Heart left ventricle (tissue), 16 donors: ENCODE measurements at regions not wholly inside any gene's neighbourhood (a gene's known extent, or its start where the extent isn't known, plus 50 kb on each side); places are given as distances from the start of the nearest gene placed in this dataset.

Experiments
- ATAC-seq, 4 donors: fragments of 200-7000 bp; cut with Tn5 transposase; one replicate each; pipeline ENCODE4 v1.9.1; 2020 to 2022; ENCODE audit warnings: moderate library complexity in 4 of 4, mild to moderate bottlenecking in 3 of 4, moderate number of reproducible peaks in 1 of 4
- DNase-seq, 5 donors: peaks; one replicate each; pipeline ENCODE4 v3.0.0-alpha.2; 2020
- H3K27ac ChIP-seq, 12 donors: fragments of 200-600 bp; sonication (generic) in 4 of 12; one replicate each; pipeline versions ENCODE4 v1.5.0 to v1.8.0; 2016 to 2022; ENCODE audit warnings: mild to moderate bottlenecking in 2 of 12
- H3K27me3 ChIP-seq, 9 donors: fragments of 200-600 bp; sonication (generic) in 2 of 9; one replicate each; pipeline versions ENCODE4 v1.5.1 to v1.8.0; 2016 to 2022; ENCODE audit warnings: mild to moderate bottlenecking in 3 of 9
- H3K36me3 ChIP-seq, 9 donors: fragments of 200-600 bp; sonication (generic) in 2 of 9; one replicate each; pipeline versions ENCODE4 v1.5.0 to v1.8.0; 2018 to 2022; ENCODE audit warnings: mild to moderate bottlenecking in 2 of 9
- H3K4me1 ChIP-seq, 12 donors: fragments of 200-600 bp; sonication (generic) in 4 of 12; one replicate each; pipeline versions ENCODE4 v1.5.0 to v1.8.0; 2016 to 2022; ENCODE audit warnings: mild to moderate bottlenecking in 3 of 12
- H3K4me3 ChIP-seq, 12 donors: fragments of 200-600 bp; sonication (generic) in 4 of 12; one replicate each; pipeline versions ENCODE4 v1.5.0 to v1.8.0; 2017 to 2022; ENCODE audit warnings: mild to moderate bottlenecking in 9 of 12, moderate library complexity in 4 of 12
- H3K9me3 ChIP-seq, 12 donors: fragments of 200-600 bp; sonication (generic) in 4 of 12; one replicate each; pipeline versions ENCODE4 v1.5.0 to v1.8.0; 2016 to 2022; ENCODE audit warnings: mild to moderate bottlenecking in 1 of 12
- POLR2A ChIP-seq, 2 donors: fragments of 450-650 bp; IDR thresholded peaks; one replicate each; pipeline ENCODE4 v1.6.1; 2017; ENCODE audit warnings: antibody characterized with exemption in 2 of 2, mild to moderate bottlenecking in 2 of 2, moderate library complexity in 2 of 2
- WGBS, 4 donors: extraction: QIAGEN DNeasy Blood & Tissue Kit in 2 of 4; methylation state at CpG; one replicate each; pipeline versions ENCODE4 v1.1.5 to v1.1.7; 2013 to 2018; 5-methylcytosine and 5-hydroxymethylcytosine counted together
- intact Hi-C, 10 donors: fragments of 100-400 bp; cut with DNase I; formaldehyde crosslinking; loops; one replicate each; pipeline versions ENCODE4 v1.11.1 to v1.14.2; 2022
- TF ChIP-seq, protein P1 (sequence below), 12 donors: fragments of 200-600 bp; sonication (generic) in 4 of 12; IDR thresholded peaks; one replicate each; pipeline versions ENCODE4 v1.5.0 to v1.8.0; 2018 to 2022; ENCODE audit warnings: antibody characterized with exemption in 12 of 12, mild to moderate bottlenecking in 5 of 12
- donor health status: ischemic (EF 13 %, LVEDD 7.1; RV severe dilation, severe dysfunction).
- donor health status: healthy with polysubstance abuse.
- donor health status: DM: no; HTN: yes; CAD: no.
- donor health status: DM: no; HTN: no; CAD: no.
- donor health status: ischemic (EF 25% LVEDD 6.9; RV normal size, moderate dysfunction).
- donor health status: ischemic (EF 25% LVEDD 5.7; RV mildly dilated, moderate dysfunction).
- donor health status: healthy.
- donor health status: DM: yes; HTN: yes; CAD: no.
- donor health status: ischemic (EF 35%, LVEDD 5.7; RV mildly dilated, moderate dysfunction).
- donor health status: nonischemic (EF 11% LVEDD 7.7; RV severe dilation, severe dysfunction).
- donor health status: DM: yes; HTN: yes; CAD: no.
- donor health status: PGD.
- donor health status: ischemic (EF 29% LVEDD 5.4; RV normal size, mild dysfunction).
- donor health status: nonischemic (EF 23%, LVEDD 6.1; RV moderate dilation, normal function).

DNA sequence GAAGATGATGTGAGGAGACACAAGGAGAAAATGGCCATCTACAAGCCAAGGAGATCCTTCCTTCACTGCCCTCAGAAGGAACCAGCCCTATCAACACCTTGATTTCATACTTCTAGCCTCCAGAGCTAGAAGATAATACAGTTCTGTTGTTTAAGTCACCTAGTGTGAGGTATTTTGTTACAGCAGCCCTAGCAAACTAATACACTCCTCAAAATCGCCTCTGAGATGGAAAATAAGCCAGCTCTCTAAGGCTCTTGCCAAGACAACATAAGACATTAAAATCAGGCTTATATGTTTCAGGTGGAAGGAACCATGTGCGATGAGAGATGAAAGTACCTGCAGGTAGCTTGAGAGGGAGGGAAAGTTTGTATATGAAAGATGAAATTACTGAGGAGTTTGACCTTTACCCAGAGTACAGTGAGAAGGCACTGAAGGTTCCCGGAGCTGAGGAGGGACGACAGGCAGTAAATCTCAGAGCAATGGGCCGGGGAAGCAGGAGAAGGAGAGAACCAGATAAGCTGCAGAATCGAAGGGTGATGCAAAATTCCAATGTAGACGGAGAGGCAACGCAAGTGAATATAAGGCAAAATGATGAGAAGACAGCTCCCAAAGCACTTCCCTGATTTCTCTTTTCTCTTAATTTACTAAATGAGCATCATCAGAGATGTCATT, 84.7 kb downstream of the HHIPL2 start:
- WGBS, 4 donors: 90 to 93% (median 92%) methylated on average over 8 of the region's 8 CpGs
- ATAC-seq: no peak
- no peak overlapping the region for H3K4me3 ChIP-seq
- peaks cover 0 to 17% (median 7%) of the 10 kb centered on the region in 12 donors for H3K4me1 ChIP-seq
- intact Hi-C loops: loop anchor here in 3 of 10 donors (5.0 to 10.0 kb wide), 3 partner anchors 164 to 622 kb away; partner anchors contain the start of genes AIDA (in 1 of the 3) and BROX (in 1 of the 3)
- no peak overlapping the region for H3K27ac ChIP-seq
- peaks cover 0 to 5% (median 0%) of the 10 kb centered on the region in 12 donors for H3K9me3 ChIP-seq
- H3K27me3 ChIP-seq: peaks cover 0 to 5% (median 0%) of the 10 kb centered on the region in 9 donors
- H3K36me3 ChIP-seq: no peaks in the 10 kb centered on the region
- no peak for TF ChIP-seq POLR2A (IDR thresholded peaks at IDR 0.05)
- TF ChIP-seq, protein P1, sequence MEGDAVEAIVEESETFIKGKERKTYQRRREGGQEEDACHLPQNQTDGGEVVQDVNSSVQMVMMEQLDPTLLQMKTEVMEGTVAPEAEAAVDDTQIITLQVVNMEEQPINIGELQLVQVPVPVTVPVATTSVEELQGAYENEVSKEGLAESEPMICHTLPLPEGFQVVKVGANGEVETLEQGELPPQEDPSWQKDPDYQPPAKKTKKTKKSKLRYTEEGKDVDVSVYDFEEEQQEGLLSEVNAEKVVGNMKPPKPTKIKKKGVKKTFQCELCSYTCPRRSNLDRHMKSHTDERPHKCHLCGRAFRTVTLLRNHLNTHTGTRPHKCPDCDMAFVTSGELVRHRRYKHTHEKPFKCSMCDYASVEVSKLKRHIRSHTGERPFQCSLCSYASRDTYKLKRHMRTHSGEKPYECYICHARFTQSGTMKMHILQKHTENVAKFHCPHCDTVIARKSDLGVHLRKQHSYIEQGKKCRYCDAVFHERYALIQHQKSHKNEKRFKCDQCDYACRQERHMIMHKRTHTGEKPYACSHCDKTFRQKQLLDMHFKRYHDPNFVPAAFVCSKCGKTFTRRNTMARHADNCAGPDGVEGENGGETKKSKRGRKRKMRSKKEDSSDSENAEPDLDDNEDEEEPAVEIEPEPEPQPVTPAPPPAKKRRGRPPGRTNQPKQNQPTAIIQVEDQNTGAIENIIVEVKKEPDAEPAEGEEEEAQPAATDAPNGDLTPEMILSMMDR (IDR thresholded peaks at IDR 0.05): no peak
- DNase-seq: no peak

DNA sequence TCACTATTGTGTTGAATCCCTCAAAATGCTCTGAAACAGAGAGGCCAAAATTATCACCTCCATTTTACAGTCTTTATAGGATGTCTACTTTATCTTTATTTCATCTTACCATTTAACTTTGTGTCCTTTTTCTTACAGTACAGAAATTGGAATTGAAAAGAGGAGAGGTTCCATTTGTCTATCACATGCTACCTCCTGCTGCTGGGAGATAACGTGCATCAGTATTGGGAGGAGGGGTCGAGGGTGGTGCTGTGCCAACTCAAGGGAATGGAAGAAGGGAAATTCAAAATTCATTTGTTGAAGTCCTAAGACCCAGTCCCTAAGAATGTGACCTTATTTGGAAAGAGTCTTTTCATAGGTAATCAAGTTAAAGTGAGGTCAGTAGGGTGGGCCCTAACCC, 85.3 kb downstream of the HHIPL2 start:
- Histone ChIP-seq H3K27me3 (peaks cover 0 to 5% (median 0%) of the 10 kb centered on the region in 9 donors), H3K4me3 (no peak overlapping the region), H3K9me3 (peaks cover 0 to 11% (median 4%) of the 10 kb centered on the region in 12 donors), H3K27ac (no peak overlapping the region), H3K4me1 (peaks cover 0 to 17% (median 7%) of the 10 kb centered on the region in 12 donors), H3K36me3 (no peaks in the 10 kb centered on the region)
- intact Hi-C loops: loop anchor here in 3 of 10 donors (5.0 to 10.0 kb wide), 3 partner anchors 165 to 622 kb away; partner anchors contain the start of genes AIDA (in 1 of the 3) and BROX (in 1 of the 3)
- WGBS, 4 donors: 67 to 73% (median 70%) methylated on average over 2 of the region's 2 CpGs
- TF ChIP-seq POLR2A (IDR thresholded peaks at IDR 0.05): no peak
- TF ChIP-seq, protein P1 (IDR thresholded peaks at IDR 0.05): no peak
- ATAC-seq: no peak
- DNase-seq: no peak

DNA sequence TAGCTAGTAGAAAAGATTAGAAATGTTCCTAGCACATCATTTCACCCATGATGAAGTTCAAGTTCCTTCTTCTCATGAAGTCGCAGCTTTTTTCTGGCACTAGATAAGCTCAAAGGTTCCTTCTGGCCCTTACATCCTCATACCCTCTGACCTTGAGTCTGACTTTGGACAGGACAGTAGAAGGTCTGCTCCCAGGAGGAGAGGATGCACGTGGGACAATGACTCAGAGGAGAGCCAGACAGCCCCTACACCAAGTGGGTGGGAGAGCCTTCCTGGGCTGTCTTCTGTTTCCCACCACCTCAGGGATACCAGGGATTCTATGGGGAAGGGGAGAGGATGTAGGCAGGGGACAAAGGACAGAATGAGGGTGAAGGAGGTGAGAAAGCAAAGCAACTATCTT, 86.0 kb downstream of the HHIPL2 start:
- no peaks in the 10 kb centered on the region for H3K36me3 ChIP-seq
- H3K27ac ChIP-seq: no peak overlapping the region
- peaks cover 0 to 5% (median 0%) of the 10 kb centered on the region in 9 donors for H3K27me3 ChIP-seq
- no peak for TF ChIP-seq POLR2A (IDR thresholded peaks at IDR 0.05)
- TF ChIP-seq, protein P1 (IDR thresholded peaks at IDR 0.05): no peak
- DNase-seq (no peak), ATAC-seq (no peak)
- peaks cover 0 to 17% (median 7%) of the 10 kb centered on the region in 12 donors for H3K4me1 ChIP-seq
- peaks cover 0 to 18% (median 8%) of the 10 kb centered on the region in 12 donors for H3K9me3 ChIP-seq
- whole genome bisulfite sequencing, 4 donors: 54 to 67% (median 63%) methylated on average over 2 of the region's 2 CpGs
- intact Hi-C loops: loop anchor here in 3 of 10 donors (5.0 to 10.0 kb wide), 3 partner anchors 165 to 623 kb away; partner anchors contain the start of genes AIDA (in 1 of the 3) and BROX (in 1 of the 3)
- H3K4me3 ChIP-seq: no peak overlapping the region

DNA sequence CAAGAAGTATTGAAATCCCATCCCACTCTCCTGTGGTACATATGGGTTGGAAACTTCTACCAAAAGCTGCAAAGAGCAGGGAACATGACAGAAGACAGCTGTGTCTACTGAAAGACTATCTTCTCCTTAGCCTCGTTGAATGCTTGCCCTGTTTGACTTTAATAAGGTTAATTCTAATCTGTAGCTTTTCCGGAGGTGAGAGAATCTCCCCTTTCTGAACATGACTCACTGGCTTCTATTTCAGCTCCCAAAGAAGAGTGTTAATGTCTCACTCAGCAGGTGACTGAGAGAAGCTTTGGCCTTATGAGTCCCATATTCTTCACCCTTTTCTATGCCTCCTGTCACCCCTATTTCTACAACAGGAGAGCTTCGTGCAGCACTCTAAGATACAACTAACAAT, 88.3 kb downstream of the HHIPL2 start:
- no peak for ATAC-seq
- no peak for TF ChIP-seq POLR2A (IDR thresholded peaks at IDR 0.05)
- TF ChIP-seq, protein P1 (IDR thresholded peaks at IDR 0.05): no peak
- Histone ChIP-seq H3K27ac (no peak overlapping the region), H3K9me3 (peaks cover 0 to 20% (median 9%) of the 10 kb centered on the region in 12 donors), H3K4me3 (no peak overlapping the region), H3K36me3 (no peaks in the 10 kb centered on the region), H3K4me1 (peaks cover 0 to 13% (median 5%) of the 10 kb centered on the region in 12 donors), H3K27me3 (peaks cover 0 to 5% (median 0%) of the 10 kb centered on the region in 9 donors)
- WGBS, 4 donors: 54 to 68% (median 64%) methylated on average over 3 of the region's 3 CpGs
- intact Hi-C loops: loop anchor here in 9 of 10 donors (5.0 to 10.0 kb wide), 15 partner anchors 168 to 1585 kb away; partner anchors contain the start of genes DUSP10 (in 2 of the 9), AIDA (in 1 of the 9), BROX (in 1 of the 9) and HLX (in 1 of the 9)
- DNase-seq: no peak
